GM21717 (cell line): ENCODE measurements at regions not wholly inside any gene's neighbourhood (a gene's known extent, or its start where the extent isn't known, plus 50 kb on each side); places are given as distances from the start of the nearest gene placed in this dataset.
"Not testable (repeated sequence)": the region's sequence is repeated elsewhere in the genome, so short reads cannot be mapped to it uniquely, and the experiment has no call there.

Experiments used
- ATAC-seq: cut with Tn5 transposase; IDR thresholded peaks from one replicate; pipeline ENCODE4 v1.9.1; 2021; ENCODE audit warnings: mild to moderate bottlenecking, moderate library complexity; ENCODE audit not compliant: unreplicated experiment

- ATAC-seq: no peak
These were observed 89.2 kb upstream of the CALCR start for GRCh38 chr7:93663561-93664299.

GRCh38 chr7:93658163-93658562, 83.6 kb upstream of the CALCR start:
- ATAC-seq: not testable (repeated sequence)

GRCh38 chr7:93651603-93652159, 77.2 kb upstream of the CALCR start:
- ATAC-seq: no peak

GRCh38 chr7:93646538-93646937, 72.0 kb upstream of the CALCR start:
- ATAC-seq: no peak

- ATAC-seq: no peak
These were observed 61.8 kb upstream of the CALCR start for GRCh38 chr7:93636276-93636675.

- no peak for ATAC-seq
These were observed 57.8 kb upstream of the CALCR start for GRCh38 chr7:93632371-93632770.

- no peak for ATAC-seq
These were observed 54.8 kb upstream of the CALCR start for GRCh38 chr7:93629291-93629801.

- no peak for ATAC-seq
These were observed 52.3 kb upstream of the CALCR start for GRCh38 chr7:93626869-93627268.
